ENCODE measurements at regions not wholly inside any gene's neighbourhood (a gene's known extent, or its start where the extent isn't known, plus 50 kb on each side); places are given as distances from the start of the nearest gene placed in this dataset.

GRCh38 chr19:27876489-27876888, 1336.5 kb downstream of the UQCRFS1 start:
- TF ChIP-seq POLR2A (IDR thresholded peaks at IDR 0.05) (no peak), CTCF (IDR thresholded peaks at IDR 0.05 in 8 of 11, conservative IDR thresholded peaks at IDR 0.05 in 3 of 11) (no peak)

Data from spleen (tissue), 7 donors.